Thyroid gland (tissue), 4 donors: ENCODE measurements at regions not wholly inside any gene's neighbourhood (a gene's known extent, or its start where the extent isn't known, plus 50 kb on each side); places are given as distances from the start of the nearest gene placed in this dataset.

ENCODE experiments used
- POLR2A ChIP-seq, 2 donors: fragments of 450-650 bp; IDR thresholded peaks; one replicate each; pipeline ENCODE4 v1.6.1; 2017; ENCODE audit warnings: antibody characterized with exemption in 2 of 2, mild to moderate bottlenecking in 2 of 2, moderate library complexity in 1 of 2
- TF ChIP-seq, protein P1 (sequence below), 6 experiments: fragments of 200-600 bp in 3 of 6; fragments of 450-650 bp in 3 of 6; sonication (generic) in 3 of 6; IDR thresholded peaks; one replicate each; pipeline ENCODE4 v1.5.1; 2016 to 2019; ENCODE audit warnings: antibody characterized with exemption in 6 of 6, mild to moderate bottlenecking in 2 of 6, inconsistent platforms in 1 of 6, moderate library complexity in 1 of 6

DNA sequence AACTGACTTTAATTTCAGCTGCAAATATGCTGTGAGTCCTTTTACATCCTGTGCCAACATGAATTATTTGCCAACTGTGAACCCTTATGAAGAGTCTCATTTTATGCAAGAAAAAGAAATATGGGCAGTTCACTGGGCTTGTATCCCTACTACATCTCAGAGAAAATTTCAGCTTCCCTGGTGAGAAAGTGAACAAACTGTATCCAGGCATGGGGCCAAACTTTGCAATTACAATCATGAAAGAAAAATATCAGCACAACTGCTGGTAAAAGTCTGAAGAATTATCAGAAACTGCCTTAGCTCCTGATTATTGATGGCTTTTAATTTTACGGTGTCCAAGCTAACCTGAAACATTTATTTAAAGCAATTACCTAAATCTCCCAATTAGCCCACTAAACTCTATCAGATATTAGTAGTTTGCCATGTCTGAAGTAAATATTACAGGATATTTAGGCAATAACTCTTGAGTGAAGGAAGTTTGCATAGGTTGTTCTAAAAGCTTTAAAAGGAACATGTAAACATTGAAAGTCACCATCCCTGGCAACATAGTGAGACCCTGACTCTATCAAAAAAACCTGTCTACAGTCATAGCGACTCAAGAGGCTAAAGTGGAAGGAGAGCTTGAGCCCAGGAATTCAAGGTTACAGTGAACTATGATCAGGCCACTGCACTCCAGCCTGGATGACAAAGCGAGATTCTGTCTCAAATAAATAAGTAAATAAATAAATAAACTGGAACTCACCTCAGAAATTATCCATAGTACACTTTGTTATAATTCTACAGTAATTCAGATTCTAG lies 83.9 kb upstream of the HCN1 start:
- TF ChIP-seq, protein P1, sequence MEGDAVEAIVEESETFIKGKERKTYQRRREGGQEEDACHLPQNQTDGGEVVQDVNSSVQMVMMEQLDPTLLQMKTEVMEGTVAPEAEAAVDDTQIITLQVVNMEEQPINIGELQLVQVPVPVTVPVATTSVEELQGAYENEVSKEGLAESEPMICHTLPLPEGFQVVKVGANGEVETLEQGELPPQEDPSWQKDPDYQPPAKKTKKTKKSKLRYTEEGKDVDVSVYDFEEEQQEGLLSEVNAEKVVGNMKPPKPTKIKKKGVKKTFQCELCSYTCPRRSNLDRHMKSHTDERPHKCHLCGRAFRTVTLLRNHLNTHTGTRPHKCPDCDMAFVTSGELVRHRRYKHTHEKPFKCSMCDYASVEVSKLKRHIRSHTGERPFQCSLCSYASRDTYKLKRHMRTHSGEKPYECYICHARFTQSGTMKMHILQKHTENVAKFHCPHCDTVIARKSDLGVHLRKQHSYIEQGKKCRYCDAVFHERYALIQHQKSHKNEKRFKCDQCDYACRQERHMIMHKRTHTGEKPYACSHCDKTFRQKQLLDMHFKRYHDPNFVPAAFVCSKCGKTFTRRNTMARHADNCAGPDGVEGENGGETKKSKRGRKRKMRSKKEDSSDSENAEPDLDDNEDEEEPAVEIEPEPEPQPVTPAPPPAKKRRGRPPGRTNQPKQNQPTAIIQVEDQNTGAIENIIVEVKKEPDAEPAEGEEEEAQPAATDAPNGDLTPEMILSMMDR (IDR thresholded peaks at IDR 0.05): no peak
- no peak for TF ChIP-seq POLR2A (IDR thresholded peaks at IDR 0.05)
